OCI-LY3 (cell line): ENCODE measurements at regions not wholly inside any gene's neighbourhood (a gene's known extent, or its start where the extent isn't known, plus 50 kb on each side); places are given as distances from the start of the nearest gene placed in this dataset.

Source experiments
- CTCF ChIP-seq: fragments of 200-600, 300-600 bp; sonication (generic); IDR thresholded peaks from 2 replicates; pipeline ENCODE4 v1.5.1; 2014; ENCODE audit warnings: antibody characterized with exemption, low read length, low read depth
- EZH2phosphoT487 ChIP-seq: fragments of 200-600 bp; shearing (Covaris generic); IDR thresholded peaks from 2 replicates; pipeline ENCODE4 v1.6.1; 2018; ENCODE audit warnings: antibody characterized with exemption, mixed run types, low read depth

- TF ChIP-seq CTCF (no peak), EZH2phosphoT487 (no peak)
These were observed 171.8 kb upstream of the LPP start for GRCh38 chr3:187982142-187982541.
